ENCODE measurements at regions not wholly inside any gene's neighbourhood (a gene's known extent, or its start where the extent isn't known, plus 50 kb on each side); places are given as distances from the start of the nearest gene placed in this dataset.

DNA sequence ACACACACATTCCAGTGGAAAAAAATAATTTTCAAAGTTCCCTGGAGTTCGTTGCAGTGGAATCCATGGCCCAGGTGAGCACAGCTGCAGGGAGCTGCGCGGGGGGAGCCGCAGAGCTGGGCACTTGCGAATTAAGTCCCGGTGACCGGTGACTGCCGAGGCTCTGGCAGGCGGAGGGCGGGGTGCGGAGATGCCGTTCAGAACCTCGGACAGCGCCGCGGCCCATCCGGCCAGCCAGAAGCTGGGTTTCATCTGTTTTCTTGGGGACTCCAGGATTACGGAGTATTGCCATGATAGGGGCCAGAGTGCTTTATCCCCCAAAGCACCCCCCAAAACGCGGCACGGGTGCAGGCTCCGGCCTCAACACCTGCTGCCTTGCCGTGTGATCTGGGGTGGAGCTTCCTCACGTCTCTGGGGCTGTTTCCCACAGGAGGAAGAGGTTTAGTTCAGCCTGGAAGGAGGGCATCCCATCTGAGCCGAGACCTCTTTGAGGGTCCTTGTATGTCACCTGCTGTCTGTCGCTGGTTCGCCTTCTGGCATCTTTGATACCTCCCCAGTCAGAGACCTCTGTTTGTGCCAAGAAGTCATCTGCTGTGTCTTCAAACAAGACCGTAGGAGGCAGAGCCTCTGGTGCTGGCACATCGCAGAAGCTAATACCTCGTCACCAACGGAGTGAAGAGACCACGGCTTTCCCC, 99.4 kb downstream of the YTHDF1 start (continued):
- TF ChIP-seq, protein P1, sequence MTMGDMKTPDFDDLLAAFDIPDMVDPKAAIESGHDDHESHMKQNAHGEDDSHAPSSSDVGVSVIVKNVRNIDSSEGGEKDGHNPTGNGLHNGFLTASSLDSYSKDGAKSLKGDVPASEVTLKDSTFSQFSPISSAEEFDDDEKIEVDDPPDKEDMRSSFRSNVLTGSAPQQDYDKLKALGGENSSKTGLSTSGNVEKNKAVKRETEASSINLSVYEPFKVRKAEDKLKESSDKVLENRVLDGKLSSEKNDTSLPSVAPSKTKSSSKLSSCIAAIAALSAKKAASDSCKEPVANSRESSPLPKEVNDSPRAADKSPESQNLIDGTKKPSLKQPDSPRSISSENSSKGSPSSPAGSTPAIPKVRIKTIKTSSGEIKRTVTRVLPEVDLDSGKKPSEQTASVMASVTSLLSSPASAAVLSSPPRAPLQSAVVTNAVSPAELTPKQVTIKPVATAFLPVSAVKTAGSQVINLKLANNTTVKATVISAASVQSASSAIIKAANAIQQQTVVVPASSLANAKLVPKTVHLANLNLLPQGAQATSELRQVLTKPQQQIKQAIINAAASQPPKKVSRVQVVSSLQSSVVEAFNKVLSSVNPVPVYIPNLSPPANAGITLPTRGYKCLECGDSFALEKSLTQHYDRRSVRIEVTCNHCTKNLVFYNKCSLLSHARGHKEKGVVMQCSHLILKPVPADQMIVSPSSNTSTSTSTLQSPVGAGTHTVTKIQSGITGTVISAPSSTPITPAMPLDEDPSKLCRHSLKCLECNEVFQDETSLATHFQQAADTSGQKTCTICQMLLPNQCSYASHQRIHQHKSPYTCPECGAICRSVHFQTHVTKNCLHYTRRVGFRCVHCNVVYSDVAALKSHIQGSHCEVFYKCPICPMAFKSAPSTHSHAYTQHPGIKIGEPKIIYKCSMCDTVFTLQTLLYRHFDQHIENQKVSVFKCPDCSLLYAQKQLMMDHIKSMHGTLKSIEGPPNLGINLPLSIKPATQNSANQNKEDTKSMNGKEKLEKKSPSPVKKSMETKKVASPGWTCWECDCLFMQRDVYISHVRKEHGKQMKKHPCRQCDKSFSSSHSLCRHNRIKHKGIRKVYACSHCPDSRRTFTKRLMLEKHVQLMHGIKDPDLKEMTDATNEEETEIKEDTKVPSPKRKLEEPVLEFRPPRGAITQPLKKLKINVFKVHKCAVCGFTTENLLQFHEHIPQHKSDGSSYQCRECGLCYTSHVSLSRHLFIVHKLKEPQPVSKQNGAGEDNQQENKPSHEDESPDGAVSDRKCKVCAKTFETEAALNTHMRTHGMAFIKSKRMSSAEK (CRISPR knock-in tag; IDR thresholded peaks at IDR 0.05; ENCODE audit: borderline replicate concordance): no peak
- TF ChIP-seq ZNF138 (CRISPR knock-in tag; conservative IDR thresholded peaks at IDR 0.05): 0 out of 2 replicates have a peak, but pooled peaks have one; percentile 65
- TF ChIP-seq, protein P2, sequence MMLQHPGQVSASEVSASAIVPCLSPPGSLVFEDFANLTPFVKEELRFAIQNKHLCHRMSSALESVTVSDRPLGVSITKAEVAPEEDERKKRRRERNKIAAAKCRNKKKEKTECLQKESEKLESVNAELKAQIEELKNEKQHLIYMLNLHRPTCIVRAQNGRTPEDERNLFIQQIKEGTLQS (CRISPR knock-in tag; conservative IDR thresholded peaks at IDR 0.05): no peak
- no peak for TF ChIP-seq ZNF396 (CRISPR knock-in tag; IDR thresholded peaks at IDR 0.05; ENCODE audit: borderline replicate concordance)
- no peak for TF ChIP-seq NR1H2 (CRISPR knock-in tag; IDR thresholded peaks at IDR 0.05)
- no peak for TF ChIP-seq FOXJ3 (CRISPR knock-in tag; IDR thresholded peaks at IDR 0.05; ENCODE audit: borderline replicate concordance)
- TF ChIP-seq, protein P3, sequence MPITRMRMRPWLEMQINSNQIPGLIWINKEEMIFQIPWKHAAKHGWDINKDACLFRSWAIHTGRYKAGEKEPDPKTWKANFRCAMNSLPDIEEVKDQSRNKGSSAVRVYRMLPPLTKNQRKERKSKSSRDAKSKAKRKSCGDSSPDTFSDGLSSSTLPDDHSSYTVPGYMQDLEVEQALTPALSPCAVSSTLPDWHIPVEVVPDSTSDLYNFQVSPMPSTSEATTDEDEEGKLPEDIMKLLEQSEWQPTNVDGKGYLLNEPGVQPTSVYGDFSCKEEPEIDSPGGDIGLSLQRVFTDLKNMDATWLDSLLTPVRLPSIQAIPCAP (CRISPR knock-in tag; IDR thresholded peaks at IDR 0.05): peak; percentile 66; the same call in 1 of the 2 replicates
- TF ChIP-seq, protein P4, sequence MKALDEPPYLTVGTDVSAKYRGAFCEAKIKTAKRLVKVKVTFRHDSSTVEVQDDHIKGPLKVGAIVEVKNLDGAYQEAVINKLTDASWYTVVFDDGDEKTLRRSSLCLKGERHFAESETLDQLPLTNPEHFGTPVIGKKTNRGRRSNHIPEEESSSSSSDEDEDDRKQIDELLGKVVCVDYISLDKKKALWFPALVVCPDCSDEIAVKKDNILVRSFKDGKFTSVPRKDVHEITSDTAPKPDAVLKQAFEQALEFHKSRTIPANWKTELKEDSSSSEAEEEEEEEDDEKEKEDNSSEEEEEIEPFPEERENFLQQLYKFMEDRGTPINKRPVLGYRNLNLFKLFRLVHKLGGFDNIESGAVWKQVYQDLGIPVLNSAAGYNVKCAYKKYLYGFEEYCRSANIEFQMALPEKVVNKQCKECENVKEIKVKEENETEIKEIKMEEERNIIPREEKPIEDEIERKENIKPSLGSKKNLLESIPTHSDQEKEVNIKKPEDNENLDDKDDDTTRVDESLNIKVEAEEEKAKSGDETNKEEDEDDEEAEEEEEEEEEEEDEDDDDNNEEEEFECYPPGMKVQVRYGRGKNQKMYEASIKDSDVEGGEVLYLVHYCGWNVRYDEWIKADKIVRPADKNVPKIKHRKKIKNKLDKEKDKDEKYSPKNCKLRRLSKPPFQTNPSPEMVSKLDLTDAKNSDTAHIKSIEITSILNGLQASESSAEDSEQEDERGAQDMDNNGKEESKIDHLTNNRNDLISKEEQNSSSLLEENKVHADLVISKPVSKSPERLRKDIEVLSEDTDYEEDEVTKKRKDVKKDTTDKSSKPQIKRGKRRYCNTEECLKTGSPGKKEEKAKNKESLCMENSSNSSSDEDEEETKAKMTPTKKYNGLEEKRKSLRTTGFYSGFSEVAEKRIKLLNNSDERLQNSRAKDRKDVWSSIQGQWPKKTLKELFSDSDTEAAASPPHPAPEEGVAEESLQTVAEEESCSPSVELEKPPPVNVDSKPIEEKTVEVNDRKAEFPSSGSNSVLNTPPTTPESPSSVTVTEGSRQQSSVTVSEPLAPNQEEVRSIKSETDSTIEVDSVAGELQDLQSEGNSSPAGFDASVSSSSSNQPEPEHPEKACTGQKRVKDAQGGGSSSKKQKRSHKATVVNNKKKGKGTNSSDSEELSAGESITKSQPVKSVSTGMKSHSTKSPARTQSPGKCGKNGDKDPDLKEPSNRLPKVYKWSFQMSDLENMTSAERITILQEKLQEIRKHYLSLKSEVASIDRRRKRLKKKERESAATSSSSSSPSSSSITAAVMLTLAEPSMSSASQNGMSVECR (CRISPR knock-in tag; IDR thresholded peaks at IDR 0.05; ENCODE audit: borderline replicate concordance): no peak
- no peak for TF ChIP-seq ZNF121 (CRISPR knock-in tag; IDR thresholded peaks at IDR 0.05)
- TF ChIP-seq, protein P5, sequence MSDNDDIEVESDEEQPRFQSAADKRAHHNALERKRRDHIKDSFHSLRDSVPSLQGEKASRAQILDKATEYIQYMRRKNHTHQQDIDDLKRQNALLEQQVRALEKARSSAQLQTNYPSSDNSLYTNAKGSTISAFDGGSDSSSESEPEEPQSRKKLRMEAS (CRISPR knock-in tag; IDR thresholded peaks at IDR 0.05): peak; percentile 29; the same call in 1 of the 2 replicates
- no peak for TF ChIP-seq TCF7 (CRISPR knock-in tag; IDR thresholded peaks at IDR 0.05; ENCODE audit: low read depth)
- TF ChIP-seq ZNF671 (CRISPR knock-in tag; IDR thresholded peaks at IDR 0.05): no peak
- TF ChIP-seq ZNF416 (CRISPR knock-in tag; IDR thresholded peaks at IDR 0.05): no peak
- no peak for TF ChIP-seq PRRX2 (CRISPR knock-in tag; IDR thresholded peaks at IDR 0.05)
- no peak for TF ChIP-seq NFATC4 (CRISPR knock-in tag; IDR thresholded peaks at IDR 0.05)
- TF ChIP-seq JUN (CRISPR knock-in tag; IDR thresholded peaks at IDR 0.05): peak; percentile 70; the same call in 1 of the 2 replicates
- TF ChIP-seq CREB1 (CRISPR knock-in tag; IDR thresholded peaks at IDR 0.05): 0 out of 2 replicates have a peak, but pooled peaks have one; percentile 46
- TF ChIP-seq, protein P6, sequence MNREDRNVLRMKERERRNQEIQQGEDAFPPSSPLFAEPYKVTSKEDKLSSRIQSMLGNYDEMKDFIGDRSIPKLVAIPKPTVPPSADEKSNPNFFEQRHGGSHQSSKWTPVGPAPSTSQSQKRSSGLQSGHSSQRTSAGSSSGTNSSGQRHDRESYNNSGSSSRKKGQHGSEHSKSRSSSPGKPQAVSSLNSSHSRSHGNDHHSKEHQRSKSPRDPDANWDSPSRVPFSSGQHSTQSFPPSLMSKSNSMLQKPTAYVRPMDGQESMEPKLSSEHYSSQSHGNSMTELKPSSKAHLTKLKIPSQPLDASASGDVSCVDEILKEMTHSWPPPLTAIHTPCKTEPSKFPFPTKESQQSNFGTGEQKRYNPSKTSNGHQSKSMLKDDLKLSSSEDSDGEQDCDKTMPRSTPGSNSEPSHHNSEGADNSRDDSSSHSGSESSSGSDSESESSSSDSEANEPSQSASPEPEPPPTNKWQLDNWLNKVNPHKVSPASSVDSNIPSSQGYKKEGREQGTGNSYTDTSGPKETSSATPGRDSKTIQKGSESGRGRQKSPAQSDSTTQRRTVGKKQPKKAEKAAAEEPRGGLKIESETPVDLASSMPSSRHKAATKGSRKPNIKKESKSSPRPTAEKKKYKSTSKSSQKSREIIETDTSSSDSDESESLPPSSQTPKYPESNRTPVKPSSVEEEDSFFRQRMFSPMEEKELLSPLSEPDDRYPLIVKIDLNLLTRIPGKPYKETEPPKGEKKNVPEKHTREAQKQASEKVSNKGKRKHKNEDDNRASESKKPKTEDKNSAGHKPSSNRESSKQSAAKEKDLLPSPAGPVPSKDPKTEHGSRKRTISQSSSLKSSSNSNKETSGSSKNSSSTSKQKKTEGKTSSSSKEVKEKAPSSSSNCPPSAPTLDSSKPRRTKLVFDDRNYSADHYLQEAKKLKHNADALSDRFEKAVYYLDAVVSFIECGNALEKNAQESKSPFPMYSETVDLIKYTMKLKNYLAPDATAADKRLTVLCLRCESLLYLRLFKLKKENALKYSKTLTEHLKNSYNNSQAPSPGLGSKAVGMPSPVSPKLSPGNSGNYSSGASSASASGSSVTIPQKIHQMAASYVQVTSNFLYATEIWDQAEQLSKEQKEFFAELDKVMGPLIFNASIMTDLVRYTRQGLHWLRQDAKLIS (CRISPR knock-in tag; IDR thresholded peaks at IDR 0.05; ENCODE audit: borderline replicate concordance): no peak
- TF ChIP-seq, protein P7, sequence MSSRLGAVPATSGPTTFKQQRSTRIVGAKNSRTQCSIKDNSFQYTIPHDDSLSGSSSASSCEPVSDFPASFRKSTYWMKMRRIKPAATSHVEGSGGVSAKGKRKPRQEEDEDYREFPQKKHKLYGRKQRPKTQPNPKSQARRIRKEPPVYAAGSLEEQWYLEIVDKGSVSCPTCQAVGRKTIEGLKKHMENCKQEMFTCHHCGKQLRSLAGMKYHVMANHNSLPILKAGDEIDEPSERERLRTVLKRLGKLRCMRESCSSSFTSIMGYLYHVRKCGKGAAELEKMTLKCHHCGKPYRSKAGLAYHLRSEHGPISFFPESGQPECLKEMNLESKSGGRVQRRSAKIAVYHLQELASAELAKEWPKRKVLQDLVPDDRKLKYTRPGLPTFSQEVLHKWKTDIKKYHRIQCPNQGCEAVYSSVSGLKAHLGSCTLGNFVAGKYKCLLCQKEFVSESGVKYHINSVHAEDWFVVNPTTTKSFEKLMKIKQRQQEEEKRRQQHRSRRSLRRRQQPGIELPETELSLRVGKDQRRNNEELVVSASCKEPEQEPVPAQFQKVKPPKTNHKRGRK (CRISPR knock-in tag; IDR thresholded peaks at IDR 0.05; ENCODE audit: borderline replicate concordance): no peak
- no peak for TF ChIP-seq EMX1 (CRISPR knock-in tag; IDR thresholded peaks at IDR 0.05)
- TF ChIP-seq, protein P8, sequence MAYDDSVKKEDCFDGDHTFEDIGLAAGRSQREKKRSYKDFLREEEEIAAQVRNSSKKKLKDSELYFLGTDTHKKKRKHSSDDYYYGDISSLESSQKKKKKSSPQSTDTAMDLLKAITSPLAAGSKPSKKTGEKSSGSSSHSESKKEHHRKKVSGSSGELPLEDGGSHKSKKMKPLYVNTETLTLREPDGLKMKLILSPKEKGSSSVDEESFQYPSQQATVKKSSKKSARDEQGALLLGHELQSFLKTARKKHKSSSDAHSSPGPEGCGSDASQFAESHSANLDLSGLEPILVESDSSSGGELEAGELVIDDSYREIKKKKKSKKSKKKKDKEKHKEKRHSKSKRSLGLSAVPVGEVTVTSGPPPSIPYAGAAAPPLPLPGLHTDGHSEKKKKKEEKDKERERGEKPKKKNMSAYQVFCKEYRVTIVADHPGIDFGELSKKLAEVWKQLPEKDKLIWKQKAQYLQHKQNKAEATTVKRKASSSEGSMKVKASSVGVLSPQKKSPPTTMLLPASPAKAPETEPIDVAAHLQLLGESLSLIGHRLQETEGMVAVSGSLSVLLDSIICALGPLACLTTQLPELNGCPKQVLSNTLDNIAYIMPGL (CRISPR knock-in tag; IDR thresholded peaks at IDR 0.05): no peak

Data from WTC11 (cell line).